HepG2 (cell line): ENCODE measurements at regions not wholly inside any gene's neighbourhood (a gene's known extent, or its start where the extent isn't known, plus 50 kb on each side); places are given as distances from the start of the nearest gene placed in this dataset.

ENCODE experiments used
- ATAC-seq: fragments of 200-7000 bp; cut with Tn5 transposase; 3 replicates; pipeline ENCODE4 v1.9.1; 2020; ENCODE audit warnings: mild to moderate bottlenecking, moderate library complexity
- BruUV-seq: library from RNA; stranded (reverse); fragments of 400-500 nt; replicated peaks from 2 replicates; lab custom pipeline; 2021; lab: Mats Ljungman, UMichigan
- CTCF ChIA-PET: fragments of 300-600 bp; formaldehyde crosslinking; extraction: SDS; loops from one replicate; lab custom pipeline; 2021; ENCODE audit warnings: low total read pairs, inconsistent platforms, low intra/inter-chr PET ratio; lab: Yijun Ruan, JAX
- POLR2A ChIA-PET: fragments of 350-600 bp; sonication (Branson Sonifier 250); formaldehyde crosslinking; loops from one replicate; lab custom pipeline; 2020; ENCODE audit warnings: antibody characterized with exemption, inconsistent platforms; lab: Yijun Ruan, JAX
- DNase-seq: peaks from one replicate; pipeline ENCODE4 v3.0.0-alpha.2; 2015; ENCODE audit warnings: low spot score
- FAIRE-seq: peaks from 3 replicates; lab custom pipeline; 2011; peaks lifted over from hg19 to GRCh38; lab: Jason Lieb, UNC
- H2AFZ ChIP-seq: one replicate; pipeline ENCODE4 v1.6.1; 2011; ENCODE audit warnings: low read length, inconsistent platforms
- H3K27ac ChIP-seq: fragments of 300-600 bp; 3 replicates; pipeline ENCODE4 v1.8.0; 2011; ENCODE audit warnings: mixed run types, mild to moderate bottlenecking, mixed read lengths, low read length, inconsistent platforms; ENCODE audit not compliant: insufficient read depth; ENCODE audit errors: extremely low read length
- H3K27me3 ChIP-seq, 2 experiments: fragments of 200-600 bp in 1 of 2; 2 replicates in 1 of 2; 3 replicates in 1 of 2; pipeline versions ENCODE4 v1.6.0 to v1.8.0; 2011; ENCODE audit warnings: low read length in 2 of 2, mild to moderate bottlenecking in 2 of 2, moderate library complexity in 2 of 2, inconsistent platforms in 1 of 2; ENCODE audit not compliant: insufficient read depth in 2 of 2, control insufficient read depth in 1 of 2
- H3K36me3 ChIP-seq, 2 experiments: fragments of 200-600 bp in 1 of 2; replicated peaks in 1 of 2; 2 replicates in 1 of 2; 3 replicates in 1 of 2; pipeline versions ENCODE4 v1.5.1 to v1.8.0; 2011; ENCODE audit warnings: low read length in 2 of 2, inconsistent platforms in 1 of 2; ENCODE audit not compliant: insufficient read depth in 2 of 2, control insufficient read depth in 1 of 2
- H3K4me1 ChIP-seq: 2 replicates; pipeline ENCODE4 v1.5.1; 2012; ENCODE audit warnings: low read length, inconsistent platforms; ENCODE audit not compliant: insufficient read depth
- H3K4me2 ChIP-seq: 2 replicates; pipeline ENCODE4 v1.6.0; 2011; ENCODE audit warnings: low read depth, low read length, inconsistent platforms
- H3K4me3 ChIP-seq, 3 experiments: fragments of 200-600 bp in 1 of 3; sonication (generic), shearing (Covaris generic) in 1 of 3; replicated peaks in 1 of 3; 2 replicates each; pipeline ENCODE4 v1.5.1; 2011 to 2016; ENCODE audit warnings: low read length in 3 of 3, inconsistent platforms in 2 of 3, low read depth in 2 of 3, mild to moderate bottlenecking in 2 of 3, control low read depth in 1 of 3, mixed read lengths in 1 of 3; ENCODE audit not compliant: insufficient read depth in 1 of 3
- H3K79me2 ChIP-seq: one replicate; pipeline ENCODE4 v1.6.1; 2011; ENCODE audit warnings: low read length, inconsistent platforms; ENCODE audit not compliant: insufficient read depth
- H3K9ac ChIP-seq: 2 replicates; pipeline ENCODE4 v1.6.0; 2011; ENCODE audit warnings: mild to moderate bottlenecking, low read depth, low read length, inconsistent platforms; ENCODE audit not compliant: insufficient read depth
- H3K9me3 ChIP-seq: 2 replicates; pipeline ENCODE4 v1.5.1; 2012; ENCODE audit warnings: mild to moderate bottlenecking, low read length
- H4K20me1 ChIP-seq: 2 replicates; pipeline ENCODE4 v1.6.0; 2011; ENCODE audit warnings: inconsistent platforms, mild to moderate bottlenecking, low read length, moderate library complexity; ENCODE audit not compliant: insufficient read depth
- IRX3 ChIP-seq: sonication (generic); formaldehyde crosslinking; IDR thresholded peaks from 2 replicates; pipeline ENCODE4 v1.8.1; 2023; ENCODE audit warnings: mild to moderate bottlenecking, low read depth, missing genetic modification reagents, borderline replicate concordance
- MLLT10 ChIP-seq: sonication (generic); formaldehyde crosslinking; IDR thresholded peaks from 2 replicates; pipeline ENCODE4 v1.4.0; 2020; ENCODE audit warnings: missing genetic modification reagents
- RORA ChIP-seq: sonication (generic); formaldehyde crosslinking; IDR thresholded peaks from 2 replicates; pipeline ENCODE4 v1.5.0; 2020; ENCODE audit warnings: mild to moderate bottlenecking, missing genetic modification reagents, moderate library complexity
- SOX6 ChIP-seq, 2 experiments: fragments of 450-650 bp in 1 of 2; sonication (generic) in 1 of 2; formaldehyde crosslinking in 1 of 2; IDR thresholded peaks; 2 replicates each; pipeline versions ENCODE4 v1.4.0 to v1.6.1; 2017 to 2020; ENCODE audit warnings: antibody characterized with exemption in 1 of 2, mild to moderate bottlenecking in 1 of 2, missing genetic modification reagents in 1 of 2
- SRF ChIP-seq: IDR thresholded peaks from 2 replicates; pipeline ENCODE4 v1.6.1; 2011; ENCODE audit warnings: mild to moderate bottlenecking, low read depth, low read length, moderate library complexity
- whole genome bisulfite sequencing: methylation state at CpG from one replicate; pipeline ENCODE4 v1.1.6; 2017; ENCODE audit warnings: low lambda C conversion rate; 5-methylcytosine and 5-hydroxymethylcytosine counted together
- in situ Hi-C: cut with HindIII; loops from 2 replicates; pipeline ENCODE4 v1.10.0; 2017; ENCODE audit warnings: low pct_unique_long_range_greater_than_20kb; ENCODE audit not compliant: extremely low pct_ligation_motif_present
- intact Hi-C: fragments of 100-400 bp; cut with micrococcal nuclease; formaldehyde crosslinking; loops from one replicate; pipeline ENCODE4 v1.10.0; 2022; ENCODE audit not compliant: unreplicated experiment
- TF ChIP-seq, protein P1 (sequence below), 2 experiments: fragments of 450-650 bp in 1 of 2; sonication (generic) in 1 of 2; formaldehyde crosslinking in 1 of 2; IDR thresholded peaks; 2 replicates each; pipeline versions ENCODE4 v1.6.1 to v1.8.0; 2016 to 2022; ENCODE audit warnings: antibody characterized with exemption in 1 of 2, mild to moderate bottlenecking in 1 of 2, missing genetic modification reagents in 1 of 2
- TF ChIP-seq, protein P2 (sequence below): sonication (generic); formaldehyde crosslinking; conservative IDR thresholded peaks from 2 replicates; pipeline ENCODE4 v1.4.0; 2020; ENCODE audit warnings: missing genetic modification reagents
- TF ChIP-seq, protein P3 (sequence below): sonication (generic); formaldehyde crosslinking; IDR thresholded peaks from 2 replicates; pipeline ENCODE4 v1.8.0; 2022; ENCODE audit warnings: missing genetic modification reagents, mild to moderate bottlenecking, inconsistent platforms, borderline replicate concordance

DNA sequence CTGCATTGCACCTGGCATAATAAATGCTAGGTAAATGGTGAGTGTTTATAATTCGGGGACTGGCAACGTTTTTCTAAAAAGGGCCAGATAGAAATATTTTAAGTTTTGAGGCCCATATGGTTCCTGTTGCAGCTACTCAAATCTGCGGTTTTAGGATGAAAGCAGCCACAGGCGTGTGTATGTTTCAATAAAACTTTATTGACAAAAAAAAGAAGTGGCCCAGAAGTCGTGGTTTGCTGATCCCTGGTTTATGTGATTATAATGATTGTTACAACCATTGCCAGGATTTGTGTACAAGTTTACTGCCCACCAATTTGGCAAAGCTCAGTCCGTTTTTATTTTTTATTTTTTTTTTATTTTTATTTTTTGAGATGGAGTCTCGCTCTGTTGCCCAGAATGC lies 536.1 kb downstream of the XYLT1 start:
- TF ChIP-seq SOX6 (IDR thresholded peaks at IDR 0.05) (no peak), SOX6 (CRISPR knock-in tag; IDR thresholded peaks at IDR 0.05) (no peak), MLLT10 (no peak), IRX3 (CRISPR knock-in tag) (no peak), SRF (no peak), RORA (CRISPR knock-in tag) (no peak)
- TF ChIP-seq, protein P1, sequence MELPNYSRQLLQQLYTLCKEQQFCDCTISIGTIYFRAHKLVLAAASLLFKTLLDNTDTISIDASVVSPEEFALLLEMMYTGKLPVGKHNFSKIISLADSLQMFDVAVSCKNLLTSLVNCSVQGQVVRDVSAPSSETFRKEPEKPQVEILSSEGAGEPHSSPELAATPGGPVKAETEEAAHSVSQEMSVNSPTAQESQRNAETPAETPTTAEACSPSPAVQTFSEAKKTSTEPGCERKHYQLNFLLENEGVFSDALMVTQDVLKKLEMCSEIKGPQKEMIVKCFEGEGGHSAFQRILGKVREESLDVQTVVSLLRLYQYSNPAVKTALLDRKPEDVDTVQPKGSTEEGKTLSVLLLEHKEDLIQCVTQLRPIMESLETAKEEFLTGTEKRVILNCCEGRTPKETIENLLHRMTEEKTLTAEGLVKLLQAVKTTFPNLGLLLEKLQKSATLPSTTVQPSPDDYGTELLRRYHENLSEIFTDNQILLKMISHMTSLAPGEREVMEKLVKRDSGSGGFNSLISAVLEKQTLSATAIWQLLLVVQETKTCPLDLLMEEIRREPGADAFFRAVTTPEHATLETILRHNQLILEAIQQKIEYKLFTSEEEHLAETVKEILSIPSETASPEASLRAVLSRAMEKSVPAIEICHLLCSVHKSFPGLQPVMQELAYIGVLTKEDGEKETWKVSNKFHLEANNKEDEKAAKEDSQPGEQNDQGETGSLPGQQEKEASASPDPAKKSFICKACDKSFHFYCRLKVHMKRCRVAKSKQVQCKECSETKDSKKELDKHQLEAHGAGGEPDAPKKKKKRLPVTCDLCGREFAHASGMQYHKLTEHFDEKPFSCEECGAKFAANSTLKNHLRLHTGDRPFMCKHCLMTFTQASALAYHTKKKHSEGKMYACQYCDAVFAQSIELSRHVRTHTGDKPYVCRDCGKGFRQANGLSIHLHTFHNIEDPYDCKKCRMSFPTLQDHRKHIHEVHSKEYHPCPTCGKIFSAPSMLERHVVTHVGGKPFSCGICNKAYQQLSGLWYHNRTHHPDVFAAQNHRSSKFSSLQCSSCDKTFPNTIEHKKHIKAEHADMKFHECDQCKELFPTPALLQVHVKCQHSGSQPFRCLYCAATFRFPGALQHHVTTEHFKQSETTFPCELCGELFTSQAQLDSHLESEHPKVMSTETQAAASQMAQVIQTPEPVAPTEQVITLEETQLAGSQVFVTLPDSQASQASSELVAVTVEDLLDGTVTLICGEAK (IDR thresholded peaks at IDR 0.05): peak; percentile 51; the same call in 1 of the 2 replicates
- TF ChIP-seq, protein P1 (CRISPR knock-in tag; IDR thresholded peaks at IDR 0.05): peak; percentile 76; the same call in 1 of the 2 replicates
- TF ChIP-seq, protein P2, sequence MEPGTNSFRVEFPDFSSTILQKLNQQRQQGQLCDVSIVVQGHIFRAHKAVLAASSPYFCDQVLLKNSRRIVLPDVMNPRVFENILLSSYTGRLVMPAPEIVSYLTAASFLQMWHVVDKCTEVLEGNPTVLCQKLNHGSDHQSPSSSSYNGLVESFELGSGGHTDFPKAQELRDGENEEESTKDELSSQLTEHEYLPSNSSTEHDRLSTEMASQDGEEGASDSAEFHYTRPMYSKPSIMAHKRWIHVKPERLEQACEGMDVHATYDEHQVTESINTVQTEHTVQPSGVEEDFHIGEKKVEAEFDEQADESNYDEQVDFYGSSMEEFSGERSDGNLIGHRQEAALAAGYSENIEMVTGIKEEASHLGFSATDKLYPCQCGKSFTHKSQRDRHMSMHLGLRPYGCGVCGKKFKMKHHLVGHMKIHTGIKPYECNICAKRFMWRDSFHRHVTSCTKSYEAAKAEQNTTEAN: no peak
- TF ChIP-seq, protein P3, sequence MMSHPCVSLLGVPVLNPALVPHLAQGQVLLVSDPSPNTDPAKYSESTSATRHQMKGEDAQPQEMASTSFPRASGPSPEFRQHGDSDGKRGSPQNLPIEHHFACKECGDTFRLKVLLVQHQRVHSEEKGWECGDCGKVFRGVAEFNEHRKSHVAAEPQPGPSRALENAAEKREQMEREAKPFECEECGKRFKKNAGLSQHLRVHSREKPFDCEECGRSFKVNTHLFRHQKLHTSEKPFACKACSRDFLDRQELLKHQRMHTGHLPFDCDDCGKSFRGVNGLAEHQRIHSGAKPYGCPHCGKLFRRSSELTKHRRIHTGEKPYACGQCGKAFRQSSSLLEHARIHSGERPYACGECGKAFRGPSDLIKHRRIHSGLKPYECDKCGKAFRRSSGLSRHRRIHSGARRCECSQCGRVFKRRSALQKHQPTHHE (CRISPR knock-in tag): no peak
- intact Hi-C loops: no loop called here
- H3K27me3 ChIP-seq: peaks cover 0 to 6% of the 10 kb centered on the region in 2 experiments; a peak in 3 of 5 replicates
- ATAC-seq (no peak), FAIRE-seq (no peak), DNase-seq (no peak)
- 22% methylated on average over 7 of the region's 7 CpGs for WGBS
- H3K79me2 ChIP-seq: no peaks in the 10 kb centered on the region
- in situ Hi-C loops: no loop called here
- no TSS peak for BruUV-seq
- H3K9me3 ChIP-seq: no peaks in the 10 kb centered on the region
- no peak overlapping the region for H3K9ac ChIP-seq
- no peaks in the 10 kb centered on the region for H4K20me1 ChIP-seq
- no peak overlapping the region for H3K4me3 ChIP-seq
- POLR2A ChIA-PET: no interaction called here
- H2AFZ ChIP-seq: no peak overlapping the region
- CTCF ChIA-PET: no interaction called here
- no peaks in the 10 kb centered on the region for H3K4me1 ChIP-seq
- no peak overlapping the region for H3K4me2 ChIP-seq
- no peak overlapping the region for H3K27ac ChIP-seq
- H3K36me3 ChIP-seq: no peaks in the 10 kb centered on the region
